GM18517 (cell line): ENCODE measurements at regions not wholly inside any gene's neighbourhood (a gene's known extent, or its start where the extent isn't known, plus 50 kb on each side); places are given as distances from the start of the nearest gene placed in this dataset.

Experiments
- ATAC-seq: cut with Tn5 transposase; IDR thresholded peaks from one replicate; pipeline ENCODE4 v1.9.1; 2021; ENCODE audit warnings: mild to moderate bottlenecking, moderate library complexity; ENCODE audit not compliant: unreplicated experiment

DNA sequence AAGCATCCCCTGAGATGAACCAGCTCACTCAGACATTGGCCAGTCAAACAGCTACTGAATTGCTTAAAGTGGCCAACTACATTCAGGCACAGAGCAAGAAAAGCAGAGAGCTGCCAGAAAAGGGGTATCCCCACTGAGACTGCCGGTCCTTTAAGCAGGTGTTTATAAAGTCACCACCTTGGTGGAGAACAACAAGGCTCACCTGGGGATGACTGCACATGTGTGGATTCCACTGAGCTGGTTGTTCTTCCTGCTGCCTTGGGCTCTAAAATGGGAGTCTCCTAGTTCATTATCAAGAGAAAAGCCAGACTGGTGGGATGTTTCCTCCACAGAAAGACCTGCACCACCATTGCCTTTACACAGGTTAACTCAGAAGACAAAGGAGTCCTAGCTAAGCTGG is 51.8 kb upstream of the IPO5 start:
- ATAC-seq, result no peak
